ENCODE measurements at regions not wholly inside any gene's neighbourhood (a gene's known extent, or its start where the extent isn't known, plus 50 kb on each side); places are given as distances from the start of the nearest gene placed in this dataset.
A peak's percentile ranks its signal among the peaks of the same experiment; 100 is the strongest.

DNA sequence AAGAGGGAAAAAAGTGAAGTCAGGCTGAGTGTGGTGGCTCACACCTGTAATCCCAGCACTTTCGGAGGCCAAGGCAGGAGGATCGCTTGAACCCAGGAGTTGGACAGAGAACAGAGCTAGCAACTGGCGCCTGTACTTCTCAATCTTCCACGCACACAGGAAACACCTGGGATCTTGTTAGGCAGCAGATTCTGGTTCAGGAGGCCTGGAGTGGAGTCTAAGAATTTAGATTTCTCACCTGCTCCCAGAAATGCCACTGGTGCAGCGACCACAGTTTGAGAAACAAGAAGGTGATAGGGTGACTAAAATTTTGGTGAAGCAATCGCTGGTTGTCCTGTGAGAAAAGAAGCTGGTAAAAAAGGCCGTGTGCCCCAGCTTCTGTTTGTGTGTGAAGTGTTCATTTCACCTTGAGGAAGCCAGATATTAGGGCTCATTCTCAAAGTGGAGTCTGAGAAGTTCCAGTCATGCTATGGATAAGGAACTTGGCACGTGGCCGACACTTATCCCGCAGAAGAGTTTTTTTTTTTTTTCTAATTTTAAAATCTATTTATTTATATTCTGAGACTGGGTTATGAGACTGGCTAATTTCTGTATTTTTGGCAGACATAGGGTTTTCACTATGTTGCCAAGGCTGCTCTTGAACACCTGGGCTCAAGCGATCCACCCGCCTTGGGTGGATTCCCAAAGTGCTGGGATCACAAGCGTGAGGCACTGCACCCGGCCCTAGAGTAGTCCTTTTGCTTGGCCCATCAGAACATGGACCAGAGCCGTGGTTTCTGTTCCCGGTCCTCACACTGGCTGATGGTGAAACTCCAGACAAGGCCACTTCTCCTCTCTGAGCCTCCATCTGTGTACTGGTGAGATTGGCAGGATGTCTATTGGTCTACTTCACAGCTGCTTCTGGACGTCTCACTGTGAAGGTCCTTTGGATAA is 324.6 kb upstream of the PROK2 start:
- no peak for DNase-seq
- Mint-ChIP-seq H3K9me3 (no peaks in the 10 kb centered on the region), H3K4me1 (no peaks in the 10 kb centered on the region), H3K36me3 (ENCODE audit: low read depth) (no peaks in the 10 kb centered on the region), H3K27ac (no peak overlapping the region), H3K27me3 (peaks cover 4% of the 10 kb centered on the region), H3K4me3 (no peak overlapping the region)
- ChIA-PET POLR2A (no interaction called here), CTCF (no interaction called here)

DNA sequence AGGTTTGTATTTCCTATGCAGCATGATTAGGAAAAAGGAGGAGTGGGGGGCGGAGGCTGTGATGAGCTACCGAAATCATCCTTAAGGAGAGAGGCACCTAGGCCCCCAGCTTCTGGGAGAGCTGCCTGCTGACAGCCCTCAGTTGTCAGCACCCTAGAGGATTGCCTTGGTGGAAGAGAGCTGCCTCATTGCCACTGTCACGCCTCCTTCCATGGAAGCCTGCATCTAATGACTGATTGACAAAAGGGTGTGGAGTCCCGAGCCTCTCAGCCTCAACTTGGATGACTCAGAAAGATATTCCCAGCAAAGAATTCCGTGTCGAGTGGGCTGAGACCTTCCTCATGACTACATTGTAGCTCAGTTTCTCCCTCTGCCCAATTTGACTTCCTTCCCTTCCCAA is 320.4 kb upstream of the PROK2 start:
- ChIA-PET POLR2A (interaction anchor here (1.2 kb wide), 1 partner anchor 15 kb away, joined by 4 read pairs; no protein-coding TSS in a partner anchor), CTCF (no interaction called here)
- Mint-ChIP-seq H3K27me3 (no peaks in the 10 kb centered on the region), H3K4me3 (no peak overlapping the region), H3K36me3 (ENCODE audit: low read depth) (no peaks in the 10 kb centered on the region), H3K4me1 (peaks cover 17% of the 10 kb centered on the region), H3K27ac (no peak overlapping the region), H3K9me3 (no peaks in the 10 kb centered on the region)
- DNase-seq, result no peak

DNA sequence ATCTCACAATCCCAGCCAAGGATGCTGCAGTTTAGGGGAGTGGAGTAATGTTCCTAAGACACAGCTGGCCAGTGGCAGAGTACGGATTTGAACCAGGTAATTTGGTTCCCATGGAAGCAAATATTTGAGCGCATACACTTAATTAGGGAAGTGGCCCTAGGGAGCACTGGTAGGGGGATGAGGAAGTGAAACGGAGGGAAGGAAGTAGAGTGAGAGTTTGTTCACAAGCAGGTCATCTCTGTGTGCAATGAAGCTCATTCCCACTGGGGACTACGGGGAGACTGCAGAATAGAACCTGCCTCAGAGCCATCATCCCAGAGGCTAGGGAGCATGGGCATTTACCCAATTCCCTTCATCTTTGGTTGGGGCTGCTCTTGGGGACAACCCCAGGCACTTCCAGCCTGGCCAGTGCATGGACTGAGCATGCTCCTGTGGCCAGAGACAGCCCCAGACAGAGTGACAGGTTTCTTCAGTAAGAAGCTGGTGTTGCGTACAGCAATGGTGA is 317.2 kb upstream of the PROK2 start:
- peaks cover 29% of the 10 kb centered on the region for H3K4me1 Mint-ChIP-seq
- ChIA-PET CTCF (interaction anchor here (1.6 kb wide), 1 partner anchor 124 kb away, joined by 3 read pairs; no protein-coding TSS in a partner anchor), POLR2A (no interaction called here)
- no peak overlapping the region for H3K27ac Mint-ChIP-seq
- no peak for DNase-seq
- no peaks in the 10 kb centered on the region for H3K9me3 Mint-ChIP-seq
- H3K4me3 Mint-ChIP-seq, result no peak overlapping the region
- no peaks in the 10 kb centered on the region for H3K36me3 Mint-ChIP-seq (ENCODE audit: low read depth)
- peaks cover 3% of the 10 kb centered on the region for H3K27me3 Mint-ChIP-seq

DNA sequence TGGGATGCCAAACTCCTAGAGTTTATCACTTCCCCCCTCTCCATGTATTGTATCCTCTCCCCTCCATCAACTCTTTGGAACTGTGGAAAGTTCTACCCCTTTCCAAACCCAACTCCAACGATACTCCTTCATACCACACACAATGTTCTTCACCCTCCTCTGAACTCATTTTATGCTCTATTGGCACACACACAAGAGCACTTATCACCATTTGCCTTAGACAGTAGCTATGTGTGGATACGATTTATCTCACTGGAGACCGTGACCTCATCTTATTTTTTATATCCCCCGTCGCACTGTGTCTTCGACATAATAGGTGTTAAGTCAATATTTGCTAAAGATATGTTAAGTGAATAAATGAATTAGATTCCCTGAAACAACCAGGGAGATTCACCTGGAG is 316.5 kb upstream of the PROK2 start:
- Mint-ChIP-seq H3K27ac (no peak overlapping the region), H3K9me3 (no peaks in the 10 kb centered on the region), H3K36me3 (ENCODE audit: low read depth) (no peaks in the 10 kb centered on the region), H3K27me3 (peaks cover 3% of the 10 kb centered on the region), H3K4me3 (peak overlapping the region; percentile 70), H3K4me1 (peaks cover 29% of the 10 kb centered on the region)
- CTCF ChIA-PET, result interaction anchor here (0.7 to 1.6 kb wide), 3 partner anchors 37 to 382 kb away, joined by 3 to 4 read pairs (median 3); no protein-coding TSS in a partner anchor
- POLR2A ChIA-PET, result no interaction called here
- no peak for DNase-seq

DNA sequence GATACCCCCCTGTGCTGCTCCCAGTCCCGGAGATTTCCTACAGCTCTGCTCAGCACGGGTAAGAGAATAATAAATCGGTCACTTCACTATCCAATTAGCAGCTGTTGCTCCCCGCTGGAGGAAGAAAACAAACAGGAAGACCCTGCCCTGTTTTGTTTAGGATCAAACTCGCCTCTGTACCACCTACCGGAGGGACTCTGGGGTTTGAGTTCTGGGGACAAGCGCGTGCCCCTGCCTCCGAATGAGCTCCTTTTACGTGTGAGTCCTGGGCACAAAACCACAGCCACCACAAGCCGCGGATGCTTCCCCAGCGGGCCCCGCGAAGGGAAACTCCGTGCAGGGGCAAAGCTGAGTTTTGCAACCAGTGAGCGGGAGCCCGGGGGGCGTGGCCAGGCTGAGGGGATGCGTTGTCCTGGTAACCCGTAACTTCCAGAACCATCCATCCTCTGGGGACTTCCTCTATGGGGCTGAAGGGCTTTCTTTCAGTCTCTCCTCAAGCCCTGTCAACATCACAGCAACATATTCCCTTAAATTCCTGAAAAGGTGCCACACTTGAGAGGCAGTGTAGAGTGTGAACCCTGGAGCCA is 315.7 kb upstream of the PROK2 start:
- H3K27ac Mint-ChIP-seq, result peak overlapping the region; percentile 64
- H3K36me3 Mint-ChIP-seq (ENCODE audit: low read depth), result no peaks in the 10 kb centered on the region
- peaks cover 29% of the 10 kb centered on the region for H3K4me1 Mint-ChIP-seq
- ChIA-PET CTCF (interaction anchor here (0.7 to 1.6 kb wide), 4 partner anchors 38 to 382 kb away, joined by 3 to 5 read pairs (median 4); no protein-coding TSS in a partner anchor), POLR2A (interaction anchor here (0.9 kb wide), 1 partner anchor 38 kb away, joined by 4 read pairs; no protein-coding TSS in a partner anchor)
- H3K4me3 Mint-ChIP-seq, result peak overlapping the region; percentile 70
- peaks cover 3% of the 10 kb centered on the region for H3K27me3 Mint-ChIP-seq
- DNase-seq, result peak; percentile 89
- H3K9me3 Mint-ChIP-seq, result no peaks in the 10 kb centered on the region

DNA sequence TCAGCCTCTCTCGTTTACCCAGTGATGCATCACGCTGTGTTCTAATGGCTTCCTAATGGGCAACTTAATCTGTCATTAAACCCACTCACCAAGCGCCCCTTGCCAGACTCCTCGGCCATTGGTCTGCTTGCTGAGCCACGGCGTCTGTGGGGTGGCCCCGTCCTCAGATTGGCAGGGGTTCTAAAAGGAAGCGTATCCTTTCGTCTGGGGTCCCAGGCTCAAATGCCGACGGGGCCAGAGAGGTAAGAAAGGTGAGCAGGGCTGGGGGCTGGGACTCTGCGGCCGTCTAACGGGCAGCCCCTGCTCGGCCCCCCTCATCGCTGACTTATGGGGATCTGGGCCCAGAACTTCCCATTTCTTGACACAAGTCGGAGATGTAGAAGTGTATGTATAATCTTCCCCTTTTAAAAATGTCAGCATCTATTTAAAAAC is 315.1 kb upstream of the PROK2 start:
- H3K4me1 Mint-ChIP-seq, result peaks cover 29% of the 10 kb centered on the region

DNA sequence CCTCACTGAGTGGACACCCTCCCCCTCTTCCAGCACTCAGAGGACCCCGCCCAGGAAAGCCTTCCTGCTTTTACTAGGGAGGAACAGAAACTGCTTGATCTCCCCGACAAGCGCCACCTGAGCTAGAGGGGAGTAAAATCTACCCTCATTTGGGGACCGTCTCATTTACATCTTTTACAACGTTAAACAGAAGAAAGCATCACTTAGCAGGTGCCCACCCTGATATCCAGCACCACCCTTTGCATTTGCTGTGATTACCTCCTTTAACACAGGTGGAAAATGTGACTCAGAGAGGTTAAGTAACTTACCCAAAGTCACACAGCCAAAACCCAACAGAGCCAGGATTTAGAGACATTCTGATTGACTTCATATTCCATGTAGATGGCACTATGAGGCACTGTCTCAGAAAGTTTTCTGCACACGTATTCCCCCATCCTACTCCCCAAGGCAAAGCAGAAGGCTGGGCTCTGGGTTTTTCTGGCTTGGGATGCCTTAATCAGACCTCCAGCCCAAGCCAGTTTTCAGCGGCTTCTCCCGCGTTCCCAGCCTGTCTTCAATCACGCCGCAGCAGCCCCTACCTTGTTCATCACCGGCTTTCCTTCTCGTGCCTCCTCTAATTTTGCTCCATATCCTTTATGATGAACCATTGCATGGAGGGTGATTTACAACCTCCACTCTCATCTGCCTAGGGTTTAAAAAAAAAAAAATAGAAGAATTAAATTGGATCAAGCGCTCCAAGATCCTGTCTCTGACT is 314.6 kb upstream of the PROK2 start:
- Mint-ChIP-seq H3K4me1 (peaks cover 29% of the 10 kb centered on the region), H3K27ac (no peak overlapping the region), H3K4me3 (peak overlapping the region; percentile 23), H3K27me3 (peaks cover 5% of the 10 kb centered on the region), H3K36me3 (ENCODE audit: low read depth) (no peaks in the 10 kb centered on the region), H3K9me3 (no peaks in the 10 kb centered on the region)
- ChIA-PET CTCF (no interaction called here), POLR2A (no interaction called here)
- no peak for DNase-seq

More for the DNA sequence above, 315.1 kb upstream of the PROK2 start:
- H3K4me3 Mint-ChIP-seq, result peak overlapping the region; percentile 70
- H3K27me3 Mint-ChIP-seq, result peaks cover 3% of the 10 kb centered on the region
- no peaks in the 10 kb centered on the region for H3K9me3 Mint-ChIP-seq
- H3K36me3 Mint-ChIP-seq (ENCODE audit: low read depth), result no peaks in the 10 kb centered on the region
- peak overlapping the region; percentile 64 for H3K27ac Mint-ChIP-seq
- DNase-seq, result no peak
- POLR2A ChIA-PET, result interaction anchor here (0.9 kb wide), 1 partner anchor 38 kb away, joined by 4 read pairs; no protein-coding TSS in a partner anchor
- CTCF ChIA-PET, result interaction anchor here (1.1 kb wide), 1 partner anchor 225 kb away, joined by 5 read pairs; no protein-coding TSS in a partner anchor

DNA sequence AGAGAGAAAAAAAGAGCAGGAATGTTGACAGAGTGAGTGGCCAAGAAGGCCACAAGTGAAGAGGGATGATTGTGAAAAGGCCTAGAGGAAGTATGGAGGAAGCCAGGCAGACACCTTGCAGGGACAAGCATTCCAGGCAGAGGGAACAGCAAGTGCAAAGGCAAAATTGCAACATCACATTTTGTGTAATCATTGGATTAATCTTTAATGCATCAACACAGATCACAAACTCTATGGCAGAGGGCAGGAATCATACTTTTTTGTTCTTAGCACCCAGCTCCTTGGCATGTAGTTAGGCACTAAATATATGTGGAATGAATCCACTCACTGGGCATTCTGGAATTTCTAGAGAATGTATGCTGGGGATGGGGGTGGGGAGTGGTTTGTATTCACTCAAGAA is 312.1 kb upstream of the PROK2 start:
- POLR2A ChIA-PET, result no interaction called here
- CTCF ChIA-PET, result no interaction called here
- no peaks in the 10 kb centered on the region for H3K36me3 Mint-ChIP-seq (ENCODE audit: low read depth)
- H3K27me3 Mint-ChIP-seq, result peaks cover 7% of the 10 kb centered on the region
- peaks cover 42% of the 10 kb centered on the region for H3K4me1 Mint-ChIP-seq
- H3K27ac Mint-ChIP-seq, result no peak overlapping the region
- no peak overlapping the region for H3K4me3 Mint-ChIP-seq
- no peaks in the 10 kb centered on the region for H3K9me3 Mint-ChIP-seq
- DNase-seq, result no peak

DNA sequence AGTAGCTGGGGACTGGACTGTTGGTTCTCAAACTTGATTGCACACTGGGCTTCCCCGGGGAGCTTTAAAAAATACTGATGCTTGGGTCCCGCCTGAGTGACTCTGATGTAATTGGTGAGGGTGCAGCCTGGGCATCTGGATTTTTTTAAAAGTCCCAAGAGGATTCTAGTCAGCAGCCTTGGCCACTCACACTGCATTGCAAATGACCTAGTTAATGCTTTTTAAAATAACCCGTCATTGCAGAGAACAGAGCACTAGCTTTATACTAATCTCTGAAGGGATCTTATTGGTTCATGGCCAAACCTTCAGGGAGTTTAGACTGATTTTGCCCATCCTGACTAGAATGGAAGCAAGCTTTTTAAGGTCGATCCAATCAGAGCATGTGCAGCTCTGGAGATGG is 310.6 kb upstream of the PROK2 start:
- no peaks in the 10 kb centered on the region for H3K36me3 Mint-ChIP-seq (ENCODE audit: low read depth)
- ChIA-PET POLR2A (no interaction called here), CTCF (interaction anchor here (0.6 kb wide), 1 partner anchor 165 kb away, joined by 3 read pairs; no protein-coding TSS in a partner anchor)
- no peak for DNase-seq
- peaks cover 7% of the 10 kb centered on the region for H3K27me3 Mint-ChIP-seq
- no peak overlapping the region for H3K4me3 Mint-ChIP-seq
- H3K4me1 Mint-ChIP-seq, result peaks cover 35% of the 10 kb centered on the region
- no peaks in the 10 kb centered on the region for H3K9me3 Mint-ChIP-seq
- H3K27ac Mint-ChIP-seq, result no peak overlapping the region

DNA sequence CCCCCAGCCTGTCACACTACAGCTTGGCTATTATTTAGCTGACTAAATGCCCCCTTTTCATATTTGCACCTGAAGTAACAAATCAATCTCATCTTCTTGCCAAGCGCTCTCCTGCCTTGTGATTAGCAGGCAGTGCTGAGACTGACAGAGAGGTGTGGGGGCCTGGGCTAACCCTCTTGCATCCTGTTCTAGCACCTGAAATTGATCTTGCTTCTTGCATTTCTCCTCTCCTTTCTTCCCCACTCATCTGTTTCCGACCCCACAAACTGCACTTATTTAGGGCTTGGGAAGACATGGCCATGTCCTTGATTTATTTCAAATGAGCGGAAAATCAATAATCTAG is 309.0 kb upstream of the PROK2 start:
- CTCF ChIA-PET, result no interaction called here
- Mint-ChIP-seq H3K27me3 (peaks cover 7% of the 10 kb centered on the region), H3K9me3 (no peaks in the 10 kb centered on the region), H3K4me1 (peaks cover 27% of the 10 kb centered on the region), H3K36me3 (ENCODE audit: low read depth) (no peaks in the 10 kb centered on the region), H3K27ac (no peak overlapping the region), H3K4me3 (no peak overlapping the region)
- POLR2A ChIA-PET, result no interaction called here
- DNase-seq, result no peak

DNA sequence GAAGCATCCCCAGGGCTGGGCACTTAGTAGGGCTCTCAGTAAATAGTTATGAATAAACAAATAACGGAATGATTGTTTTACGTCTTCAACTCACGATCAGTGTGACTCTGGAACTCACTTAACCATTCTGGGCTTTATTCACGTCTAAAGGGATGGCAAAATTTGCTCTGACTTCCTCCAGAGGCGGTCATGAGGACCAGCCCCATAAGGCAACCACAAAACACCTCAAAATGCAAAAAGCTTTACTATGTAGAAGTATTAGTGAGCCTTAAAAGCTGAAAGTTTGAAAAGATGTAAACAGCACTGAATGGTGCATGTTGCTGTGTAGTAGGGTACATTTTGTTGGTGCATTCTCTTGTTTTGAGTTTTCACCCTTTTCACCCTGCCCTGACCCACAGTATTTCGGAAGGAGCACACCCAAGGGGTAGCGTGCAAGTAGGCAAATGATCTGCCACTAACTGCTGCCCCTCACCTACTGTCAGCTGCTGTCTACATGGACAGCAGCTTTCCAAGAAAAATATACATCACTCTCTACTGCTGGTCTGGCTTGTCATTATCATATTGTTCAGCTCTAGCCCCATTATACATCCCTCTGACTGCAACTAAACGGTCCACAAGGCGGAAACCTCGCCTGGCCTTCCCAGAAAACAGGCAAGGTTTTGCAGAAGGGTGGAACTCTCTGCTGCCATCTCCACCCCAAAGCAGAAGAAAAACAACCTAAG is 308.5 kb upstream of the PROK2 start:
- no peak for DNase-seq
- Mint-ChIP-seq H3K36me3 (ENCODE audit: low read depth) (no peaks in the 10 kb centered on the region), H3K4me1 (peaks cover 25% of the 10 kb centered on the region), H3K9me3 (no peaks in the 10 kb centered on the region), H3K4me3 (no peak overlapping the region), H3K27ac (no peak overlapping the region), H3K27me3 (peaks cover 5% of the 10 kb centered on the region)
- ChIA-PET CTCF (no interaction called here), POLR2A (no interaction called here)

DNA sequence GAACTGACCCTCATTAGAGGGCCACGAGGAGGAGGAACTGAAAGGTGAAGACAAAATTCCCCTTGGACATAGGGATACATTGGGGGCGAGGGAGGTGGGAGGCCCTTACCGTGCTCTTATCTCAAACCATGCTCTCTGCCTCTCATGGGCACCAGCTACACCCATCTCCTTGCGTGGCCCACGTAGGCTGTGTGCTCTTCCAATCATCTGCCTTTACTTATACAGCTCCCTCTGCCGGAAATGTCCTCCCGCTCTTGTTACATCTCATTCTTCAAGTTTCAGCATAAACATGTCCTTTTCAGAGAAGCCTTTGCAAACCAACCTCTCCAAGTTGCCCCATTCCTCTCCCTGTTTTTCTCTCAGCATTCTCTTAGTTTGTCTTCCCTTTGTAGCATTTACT is 307.8 kb upstream of the PROK2 start:
- no peak overlapping the region for H3K4me3 Mint-ChIP-seq

More for the DNA sequence above, 307.8 kb upstream of the PROK2 start:
- H3K9me3 Mint-ChIP-seq, result no peaks in the 10 kb centered on the region
- no peak overlapping the region for H3K27ac Mint-ChIP-seq
- no peak for DNase-seq
- ChIA-PET CTCF (no interaction called here), POLR2A (no interaction called here)
- no peaks in the 10 kb centered on the region for H3K36me3 Mint-ChIP-seq (ENCODE audit: low read depth)
- H3K27me3 Mint-ChIP-seq, result peaks cover 5% of the 10 kb centered on the region
- H3K4me1 Mint-ChIP-seq, result peaks cover 25% of the 10 kb centered on the region
